ENCODE measurements at regions not wholly inside any gene's neighbourhood (a gene's known extent, or its start where the extent isn't known, plus 50 kb on each side); places are given as distances from the start of the nearest gene placed in this dataset.

DNA sequence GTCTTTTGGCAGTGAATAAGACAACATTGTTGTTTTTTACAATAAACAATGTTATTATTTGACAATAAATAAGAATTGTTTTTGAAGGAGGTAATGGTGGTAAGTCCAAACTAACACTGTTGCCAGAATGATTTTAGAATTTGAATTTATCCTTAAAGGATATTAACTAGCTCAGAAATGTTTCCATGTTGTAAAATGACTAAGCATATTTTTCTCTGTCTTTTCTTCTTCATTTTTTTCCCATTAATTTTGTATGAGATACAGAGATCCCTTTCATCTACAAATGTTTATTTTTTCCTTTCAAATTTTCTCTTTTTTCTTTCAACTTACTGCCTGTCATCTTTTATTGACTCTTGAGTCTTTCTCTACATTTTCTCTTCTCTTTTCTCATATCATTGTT lies 66.5 kb upstream of the DOCK10 start:
- TF ChIP-seq, protein P1, sequence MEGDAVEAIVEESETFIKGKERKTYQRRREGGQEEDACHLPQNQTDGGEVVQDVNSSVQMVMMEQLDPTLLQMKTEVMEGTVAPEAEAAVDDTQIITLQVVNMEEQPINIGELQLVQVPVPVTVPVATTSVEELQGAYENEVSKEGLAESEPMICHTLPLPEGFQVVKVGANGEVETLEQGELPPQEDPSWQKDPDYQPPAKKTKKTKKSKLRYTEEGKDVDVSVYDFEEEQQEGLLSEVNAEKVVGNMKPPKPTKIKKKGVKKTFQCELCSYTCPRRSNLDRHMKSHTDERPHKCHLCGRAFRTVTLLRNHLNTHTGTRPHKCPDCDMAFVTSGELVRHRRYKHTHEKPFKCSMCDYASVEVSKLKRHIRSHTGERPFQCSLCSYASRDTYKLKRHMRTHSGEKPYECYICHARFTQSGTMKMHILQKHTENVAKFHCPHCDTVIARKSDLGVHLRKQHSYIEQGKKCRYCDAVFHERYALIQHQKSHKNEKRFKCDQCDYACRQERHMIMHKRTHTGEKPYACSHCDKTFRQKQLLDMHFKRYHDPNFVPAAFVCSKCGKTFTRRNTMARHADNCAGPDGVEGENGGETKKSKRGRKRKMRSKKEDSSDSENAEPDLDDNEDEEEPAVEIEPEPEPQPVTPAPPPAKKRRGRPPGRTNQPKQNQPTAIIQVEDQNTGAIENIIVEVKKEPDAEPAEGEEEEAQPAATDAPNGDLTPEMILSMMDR (conservative IDR thresholded peaks at IDR 0.05; ENCODE audit: low read depth, low read length) = no peak
- no peaks in the 10 kb centered on the region for H3K79me2 ChIP-seq (ENCODE audit: insufficient read depth, low read depth)
- no peak overlapping the region for H3K9ac ChIP-seq
- no peaks in the 10 kb centered on the region for H4K20me1 ChIP-seq (ENCODE audit: insufficient read depth)
- peaks cover 23% of the 10 kb centered on the region for H3K4me1 ChIP-seq (ENCODE audit: low read depth, poor library complexity, severe bottlenecking)
- H3K4me3 ChIP-seq (IDR thresholded peaks at IDR 0.05; ENCODE audit: insufficient read depth, low read depth, low read length) = no peak overlapping the region
- no peak overlapping the region for H3K4me2 ChIP-seq
- H3K27ac ChIP-seq = no peak overlapping the region
- H3K27me3 ChIP-seq (ENCODE audit: insufficient read depth, low read depth) = no peaks in the 10 kb centered on the region
- H3K36me3 ChIP-seq (ENCODE audit: insufficient read depth) = no peaks in the 10 kb centered on the region
- no peak overlapping the region for H2AFZ ChIP-seq (ENCODE audit: low read depth)

DNA sequence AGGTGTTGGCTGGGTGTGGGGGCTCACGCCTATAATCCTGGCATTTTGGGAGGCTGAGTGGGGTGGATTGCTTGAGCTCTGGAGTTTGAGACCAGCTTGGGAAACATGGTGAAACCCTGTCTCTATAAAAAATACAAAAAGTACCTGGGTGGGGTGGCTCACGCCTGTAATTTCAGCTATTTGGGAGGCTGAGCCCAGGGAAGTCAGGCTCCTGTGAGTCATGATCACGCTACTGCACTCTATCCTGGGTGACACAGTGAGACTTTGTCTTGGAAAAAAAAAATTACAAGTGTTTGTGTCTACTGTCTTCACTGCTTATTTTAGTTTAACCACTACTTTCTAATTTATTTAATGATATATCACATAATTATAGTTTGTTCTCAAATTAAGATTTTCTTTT lies 62.7 kb upstream of the DOCK10 start:
- H3K4me3 ChIP-seq (IDR thresholded peaks at IDR 0.05; ENCODE audit: insufficient read depth, low read depth, low read length) = no peak overlapping the region
- TF ChIP-seq, protein P1 (conservative IDR thresholded peaks at IDR 0.05; ENCODE audit: low read depth, low read length) = no peak
- no peak overlapping the region for H3K27ac ChIP-seq
- H4K20me1 ChIP-seq (ENCODE audit: insufficient read depth) = no peaks in the 10 kb centered on the region
- H3K9ac ChIP-seq = no peak overlapping the region
- no peaks in the 10 kb centered on the region for H3K36me3 ChIP-seq (ENCODE audit: insufficient read depth)
- H2AFZ ChIP-seq (ENCODE audit: low read depth) = no peak overlapping the region
- H3K27me3 ChIP-seq (ENCODE audit: insufficient read depth, low read depth) = no peaks in the 10 kb centered on the region
- H3K79me2 ChIP-seq (ENCODE audit: insufficient read depth, low read depth) = no peaks in the 10 kb centered on the region
- H3K4me1 ChIP-seq (ENCODE audit: low read depth, poor library complexity, severe bottlenecking) = no peaks in the 10 kb centered on the region
- H3K4me2 ChIP-seq = no peak overlapping the region

DNA sequence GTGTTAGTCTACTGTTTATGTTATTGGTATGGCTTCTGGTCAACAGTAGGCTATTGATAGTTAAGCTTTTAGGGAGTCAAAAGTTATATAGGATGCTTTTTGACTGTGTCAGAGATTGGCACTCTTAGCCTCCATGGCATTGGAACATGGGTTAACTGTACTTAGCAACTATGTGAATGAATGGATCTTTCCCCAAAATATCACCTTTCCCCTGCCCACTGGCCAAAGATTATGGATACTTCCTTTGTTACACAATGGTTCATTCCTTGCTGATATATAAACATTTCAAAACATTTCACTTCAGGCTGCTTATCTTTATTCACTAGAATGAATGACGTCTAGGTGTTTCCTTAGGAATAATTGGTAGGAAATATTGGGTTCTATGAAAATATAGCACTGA lies 62.1 kb upstream of the DOCK10 start:
- H3K4me1 ChIP-seq (ENCODE audit: low read depth, poor library complexity, severe bottlenecking) = no peaks in the 10 kb centered on the region
- H3K27ac ChIP-seq = no peak overlapping the region
- TF ChIP-seq, protein P1 (conservative IDR thresholded peaks at IDR 0.05; ENCODE audit: low read depth, low read length) = no peak
- no peaks in the 10 kb centered on the region for H4K20me1 ChIP-seq (ENCODE audit: insufficient read depth)
- H3K4me3 ChIP-seq (IDR thresholded peaks at IDR 0.05; ENCODE audit: insufficient read depth, low read depth, low read length) = no peak overlapping the region
- no peaks in the 10 kb centered on the region for H3K27me3 ChIP-seq (ENCODE audit: insufficient read depth, low read depth)
- H3K4me2 ChIP-seq = no peak overlapping the region
- no peak overlapping the region for H2AFZ ChIP-seq (ENCODE audit: low read depth)
- H3K9ac ChIP-seq = no peak overlapping the region
- no peaks in the 10 kb centered on the region for H3K36me3 ChIP-seq (ENCODE audit: insufficient read depth)
- H3K79me2 ChIP-seq (ENCODE audit: insufficient read depth, low read depth) = no peaks in the 10 kb centered on the region

DNA sequence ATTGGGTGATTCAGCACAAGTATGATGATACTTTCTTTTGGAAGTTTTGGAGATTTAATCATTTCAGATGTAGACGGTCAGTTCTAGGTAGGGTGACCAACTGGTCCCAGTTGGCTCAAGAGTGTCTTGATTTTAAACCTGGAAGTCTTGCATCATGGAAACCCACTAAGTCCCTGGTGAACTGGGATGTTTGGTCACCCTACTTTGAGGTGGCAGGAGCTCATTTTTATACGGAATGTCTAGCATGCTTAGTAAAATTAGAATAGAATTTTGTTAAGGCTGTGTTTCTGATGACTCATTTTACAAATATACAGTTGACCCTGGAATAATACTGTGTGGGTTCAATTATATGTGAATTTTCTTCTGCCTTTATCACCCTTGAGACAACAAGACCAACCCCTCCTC lies 61.5 kb upstream of the DOCK10 start:
- no peaks in the 10 kb centered on the region for H3K79me2 ChIP-seq (ENCODE audit: insufficient read depth, low read depth)
- H3K27me3 ChIP-seq (ENCODE audit: insufficient read depth, low read depth) = no peaks in the 10 kb centered on the region
- no peaks in the 10 kb centered on the region for H3K36me3 ChIP-seq (ENCODE audit: insufficient read depth)
- no peak overlapping the region for H3K4me3 ChIP-seq (IDR thresholded peaks at IDR 0.05; ENCODE audit: insufficient read depth, low read depth, low read length)
- no peaks in the 10 kb centered on the region for H4K20me1 ChIP-seq (ENCODE audit: insufficient read depth)
- H3K9ac ChIP-seq = no peak overlapping the region
- no peak overlapping the region for H3K4me2 ChIP-seq
- H3K4me1 ChIP-seq (ENCODE audit: low read depth, poor library complexity, severe bottlenecking) = no peaks in the 10 kb centered on the region
- no peak overlapping the region for H2AFZ ChIP-seq (ENCODE audit: low read depth)
- no peak overlapping the region for H3K27ac ChIP-seq
- TF ChIP-seq, protein P1 (conservative IDR thresholded peaks at IDR 0.05; ENCODE audit: low read depth, low read length) = no peak
